HCT116 (cell line): ENCODE measurements at regions not wholly inside any gene's neighbourhood (a gene's known extent, or its start where the extent isn't known, plus 50 kb on each side); places are given as distances from the start of the nearest gene placed in this dataset.

Experiments used
- CEBPB ChIP-seq: IDR thresholded peaks from 2 replicates; pipeline ENCODE4 v1.6.1; 2012; ENCODE audit warnings: low read depth
- CTCF ChIP-seq, 3 experiments: fragments of 200-600 bp in 1 of 3; sonication (generic) in 1 of 3; IDR thresholded peaks in 2 of 3; conservative IDR thresholded peaks in 1 of 3; 2 replicates each; pipeline ENCODE4 v1.5.1; 2012 to 2017; ENCODE audit warnings: low read depth in 2 of 3, low read length in 2 of 3, antibody characterized with exemption in 1 of 3, borderline replicate concordance in 1 of 3, control low read depth in 1 of 3, mild to moderate bottlenecking in 1 of 3, mixed read lengths in 1 of 3, mixed run types in 1 of 3, moderate library complexity in 1 of 3; ENCODE audit not compliant: insufficient read depth in 1 of 3
- POLR2AphosphoS5 ChIP-seq: IDR thresholded peaks from 2 replicates; pipeline ENCODE4 v1.6.1; 2011; ENCODE audit warnings: mild to moderate bottlenecking, low read depth, low read length, moderate library complexity
- TF ChIP-seq, protein P1 (sequence below): IDR thresholded peaks from 2 replicates; pipeline ENCODE4 v1.6.1; 2012

- TF ChIP-seq CTCF (IDR thresholded peaks at IDR 0.05 in 2 of 3, conservative IDR thresholded peaks at IDR 0.05 in 1 of 3; ENCODE audit: borderline replicate concordance in 1 of 3, insufficient read depth in 1 of 3, low read depth in 2 of 3, low read length in 2 of 3) (no peak), POLR2AphosphoS5 (no peak), CEBPB (no peak)
- TF ChIP-seq, protein P1, sequence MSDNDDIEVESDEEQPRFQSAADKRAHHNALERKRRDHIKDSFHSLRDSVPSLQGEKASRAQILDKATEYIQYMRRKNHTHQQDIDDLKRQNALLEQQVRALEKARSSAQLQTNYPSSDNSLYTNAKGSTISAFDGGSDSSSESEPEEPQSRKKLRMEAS = no peak
Observed at GRCh38 chr21:14687268-14687625, 141.1 kb upstream of the SAMSN1 start.
